ENCODE measurements at regions not wholly inside any gene's neighbourhood (a gene's known extent, or its start where the extent isn't known, plus 50 kb on each side); places are given as distances from the start of the nearest gene placed in this dataset.

DNA sequence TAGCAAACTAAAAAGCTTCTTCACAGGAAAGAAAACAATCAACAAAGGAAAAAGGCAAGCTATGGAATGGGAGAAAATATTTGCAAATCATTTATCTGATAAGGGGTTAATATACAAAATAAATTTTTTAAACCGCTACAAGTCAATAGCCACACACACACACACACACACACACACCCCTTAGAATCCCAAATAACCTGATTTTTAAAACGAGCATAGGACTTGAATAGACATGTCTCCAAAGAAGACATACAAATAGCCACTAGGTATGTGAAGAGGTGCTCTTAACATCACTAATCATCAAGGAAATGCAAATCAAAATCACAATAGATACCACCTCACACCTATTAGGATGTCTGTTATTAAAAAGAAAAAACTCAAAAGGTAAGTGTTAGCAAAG, 187.7 kb downstream of the TRIM27 start:
- DNase-seq (ENCODE audit: low spot score) = no peak

DNA sequence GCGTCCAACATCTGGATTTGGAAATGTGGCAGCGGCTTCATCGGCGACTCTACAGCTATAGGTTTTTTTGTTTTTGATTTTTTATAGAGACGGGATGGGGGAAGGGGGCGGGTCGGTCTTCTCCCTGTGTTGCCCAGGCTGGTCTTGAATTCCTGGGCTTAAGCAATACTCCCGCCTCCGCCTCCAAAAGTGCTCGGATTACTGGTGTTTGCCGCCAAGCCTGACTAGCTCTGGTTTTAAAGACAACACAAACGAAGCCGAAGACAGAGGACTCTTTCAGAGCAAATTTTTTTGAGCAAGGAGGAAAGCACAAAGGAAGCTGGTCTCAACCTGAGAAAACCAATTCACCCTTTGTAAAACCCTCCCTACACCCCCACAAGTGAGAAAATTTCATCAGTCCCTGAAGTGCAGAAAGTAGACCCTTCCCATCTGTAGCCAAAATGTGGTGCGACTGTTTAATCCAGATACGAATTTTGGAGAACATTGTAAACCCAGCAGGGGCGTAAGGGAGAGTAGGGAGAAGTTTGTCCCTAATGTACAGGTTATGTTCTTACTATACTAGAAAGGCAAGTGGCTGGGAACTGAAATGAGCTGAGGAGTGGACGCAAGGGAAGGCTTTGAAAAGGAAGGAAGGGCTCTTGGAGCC, 185.9 kb downstream of the TRIM27 start:
- no peak for DNase-seq (ENCODE audit: low spot score)

DNA sequence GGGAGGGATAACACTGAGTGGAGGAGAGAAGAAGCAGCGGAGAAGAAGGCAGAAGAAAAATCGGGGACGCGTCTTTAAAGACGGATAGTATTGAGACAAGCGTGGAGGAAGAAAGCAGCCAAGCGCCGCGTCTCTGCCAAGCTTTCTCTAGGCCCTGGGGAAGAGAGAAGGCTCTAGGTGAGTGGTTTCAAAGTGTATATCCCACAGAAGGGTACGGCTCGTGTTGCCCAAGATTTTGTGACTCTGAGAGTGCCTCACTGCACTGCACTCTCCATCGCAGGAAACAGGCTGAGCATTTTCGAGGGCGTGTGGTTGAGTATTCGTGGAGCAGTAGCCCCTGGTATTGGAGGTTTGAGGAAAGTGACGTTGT, 185.4 kb downstream of the TRIM27 start:
- DNase-seq (ENCODE audit: low spot score) = no peak

DNA sequence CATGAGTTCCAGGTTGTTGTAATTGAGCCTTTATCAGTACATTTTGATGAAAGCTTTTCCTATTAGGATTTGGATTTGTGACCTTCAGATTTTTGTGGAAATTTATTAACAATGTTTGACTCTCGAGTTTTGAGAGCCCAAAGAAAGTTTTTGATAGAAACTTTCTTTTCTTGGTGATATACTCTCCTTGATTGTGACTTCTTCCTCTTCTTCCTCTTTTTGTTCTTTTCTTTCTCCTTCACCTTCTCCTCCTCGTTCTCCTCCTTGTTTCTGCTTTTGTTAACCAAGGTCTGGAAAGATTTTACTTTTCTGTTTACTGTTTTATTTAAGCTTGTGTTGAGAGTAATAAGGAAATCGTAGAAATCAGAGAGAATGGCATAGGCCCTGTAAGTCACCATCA, 182.4 kb downstream of the TRIM27 start:
- DNase-seq (ENCODE audit: low spot score) = no peak

DNA sequence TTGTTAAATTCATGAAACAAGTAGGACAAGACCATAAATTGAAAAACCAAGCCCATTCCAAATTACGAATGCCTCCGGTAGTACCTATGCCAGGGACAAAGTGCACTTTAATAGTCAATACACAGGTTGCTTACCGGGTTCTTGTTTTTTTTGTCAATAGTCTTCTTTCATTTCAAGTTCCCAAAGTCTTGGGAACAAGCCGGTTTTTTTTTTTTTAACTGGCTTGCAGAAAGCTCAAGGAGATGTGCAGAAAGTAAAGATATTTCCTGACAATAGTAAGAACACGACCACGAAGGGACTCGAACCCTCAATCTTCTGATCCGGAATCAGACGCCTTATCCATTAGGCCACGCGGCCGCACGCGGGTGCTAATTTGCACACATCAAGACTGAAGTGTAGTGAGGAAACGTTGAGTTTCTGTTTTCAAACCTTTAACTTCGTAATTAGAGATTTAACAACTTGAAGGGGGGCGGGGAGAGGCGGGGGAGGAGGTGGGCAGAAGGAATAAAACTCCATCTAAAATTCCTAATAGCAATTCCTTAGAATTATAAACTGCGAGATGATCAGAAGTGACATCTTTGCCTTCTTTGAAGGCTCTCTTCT, 181.0 kb downstream of the TRIM27 start:
- no peak for DNase-seq (ENCODE audit: low spot score)

DNA sequence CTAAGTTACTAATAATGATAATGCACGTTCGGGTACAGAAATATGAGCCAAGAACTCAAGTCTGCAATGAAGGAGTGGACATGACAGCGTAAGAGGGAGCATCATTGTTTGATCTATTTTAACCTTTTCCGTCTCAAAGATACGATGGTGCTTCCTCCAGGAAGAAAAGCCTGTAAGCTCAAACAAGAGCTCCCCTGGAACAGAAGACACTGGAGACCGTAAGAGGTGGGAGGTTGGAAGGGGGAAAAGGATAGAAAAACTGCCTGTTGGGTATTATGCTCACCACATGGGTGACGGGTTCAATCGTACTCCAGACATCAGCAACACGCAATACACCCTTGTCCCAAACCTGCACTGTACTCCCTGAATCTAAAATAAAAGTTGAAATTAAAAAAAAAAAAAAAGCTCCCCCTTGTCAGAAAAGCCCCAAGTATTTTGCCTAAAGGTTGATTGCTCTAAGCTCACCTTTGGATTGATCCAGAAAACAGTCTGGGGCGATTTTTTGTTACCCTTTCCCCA, 180.5 kb downstream of the TRIM27 start:
- no peak for DNase-seq (ENCODE audit: low spot score)

DNA sequence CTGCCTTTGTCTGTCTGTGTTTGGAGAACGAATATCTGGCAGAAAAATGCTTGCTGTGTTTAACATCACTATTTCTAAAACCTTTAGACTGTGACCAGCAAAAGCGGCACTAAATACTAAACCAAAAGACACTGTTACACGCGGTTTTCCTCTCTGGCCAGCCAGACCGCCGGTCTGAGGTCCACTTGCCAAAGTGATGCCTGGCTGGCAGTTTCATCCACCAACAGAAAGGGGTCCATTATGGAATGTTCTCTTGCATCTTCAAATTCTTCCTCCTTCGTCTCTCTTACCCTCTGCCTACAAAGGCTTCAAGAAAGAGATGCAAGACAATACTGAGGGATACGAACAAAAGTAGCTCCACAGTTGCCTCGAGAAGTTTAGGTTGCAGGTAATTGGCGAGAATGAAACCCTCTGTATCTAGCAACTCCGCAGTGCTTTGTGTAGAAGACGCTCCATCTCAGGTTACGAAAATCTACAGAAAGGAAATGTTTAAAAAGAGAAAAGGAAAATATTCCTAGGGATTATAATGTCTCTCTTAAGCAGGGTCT, 176.6 kb downstream of the TRIM27 start:
- no peak for DNase-seq (ENCODE audit: low spot score)

DNA sequence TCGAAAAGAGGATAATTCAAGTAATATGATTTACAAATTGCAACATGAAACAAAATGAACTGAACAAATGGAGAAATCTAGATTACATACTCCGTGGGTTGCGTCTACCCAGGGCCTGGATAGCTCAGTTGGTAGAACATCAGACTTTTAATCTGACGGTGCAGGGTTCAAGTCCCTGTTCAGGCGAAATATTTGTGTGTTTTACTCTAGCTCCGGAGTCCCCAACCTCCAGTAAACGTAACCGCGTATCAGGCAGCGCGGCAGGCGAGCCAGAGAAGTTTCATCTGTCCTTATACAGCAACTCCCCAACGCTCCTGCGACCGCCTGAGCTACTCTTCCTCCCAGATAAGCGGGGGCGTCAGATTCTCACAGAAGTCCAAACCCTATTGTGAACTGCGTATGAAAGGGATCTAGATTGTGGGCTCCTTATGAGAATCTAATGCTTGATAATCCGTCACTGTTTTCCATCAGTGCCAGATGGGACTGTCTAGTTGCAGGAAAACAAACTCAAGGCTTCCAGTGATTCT, 176.1 kb downstream of the TRIM27 start:
- DNase-seq (ENCODE audit: low spot score) = no peak

DNA sequence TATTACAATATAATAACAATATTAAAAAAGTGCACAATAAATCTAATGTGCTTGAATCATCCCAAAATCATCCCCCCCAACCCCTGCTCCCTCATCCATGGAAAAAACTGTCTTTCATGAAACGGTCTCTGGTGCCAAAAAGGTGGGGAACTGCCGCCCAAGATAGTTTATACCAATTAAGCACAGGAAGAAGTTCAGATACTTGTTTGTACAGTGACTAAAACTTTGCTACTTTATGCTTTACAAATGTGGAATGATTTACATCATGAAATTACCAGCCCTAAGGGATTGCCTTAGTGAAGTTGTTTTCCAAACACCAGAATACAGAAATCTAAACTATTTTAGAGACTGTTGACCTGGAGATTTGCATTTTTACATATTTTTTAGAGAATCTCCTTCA, 175.6 kb downstream of the TRIM27 start:
- DNase-seq (ENCODE audit: low spot score) = no peak

DNA sequence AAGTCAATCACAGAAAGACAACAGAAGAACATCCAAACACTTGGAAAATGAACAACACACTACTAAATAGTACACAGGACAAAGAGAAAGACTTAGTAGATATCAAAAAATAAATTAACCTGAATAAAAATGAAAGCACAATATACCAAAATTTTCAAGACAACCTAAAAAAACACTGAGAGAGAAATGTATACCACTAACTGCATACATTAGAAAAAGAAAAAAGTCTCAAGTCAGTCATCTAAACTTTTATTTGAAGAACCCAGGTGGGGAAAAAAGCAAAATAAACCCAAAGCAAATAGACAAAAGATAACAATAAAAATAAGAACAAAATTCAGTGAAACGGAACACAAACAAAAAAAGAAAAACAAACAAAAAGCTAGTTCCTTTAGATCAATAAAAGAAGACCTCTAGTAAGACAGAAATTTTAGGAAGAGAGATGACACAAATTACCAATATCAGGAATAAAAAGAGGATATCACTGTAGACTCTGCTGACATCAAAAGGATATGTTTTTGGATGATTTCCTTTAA, 172.8 kb downstream of the TRIM27 start:
- DNase-seq (ENCODE audit: low spot score) = no peak

DNA sequence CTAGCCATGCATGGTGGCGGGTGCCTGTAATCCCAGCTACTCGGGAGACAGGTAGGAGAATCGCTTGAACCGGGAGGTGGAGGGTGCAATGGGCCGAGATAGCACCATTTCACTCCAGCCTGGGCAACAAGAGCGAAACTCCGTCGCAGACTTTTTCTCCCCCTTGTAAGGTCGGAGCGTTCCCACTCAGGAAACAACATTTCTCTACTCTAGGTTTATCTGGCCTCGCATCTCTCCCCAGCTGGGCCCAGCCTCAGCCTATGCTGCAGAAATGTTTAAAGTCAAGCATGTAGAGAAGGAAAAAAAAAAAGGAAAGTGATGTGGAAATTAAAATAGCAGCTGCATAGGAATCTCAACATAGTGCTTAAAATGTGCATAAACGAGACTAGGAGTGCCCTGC, 172.3 kb downstream of the TRIM27 start:
- no peak for DNase-seq (ENCODE audit: low spot score)

DNA sequence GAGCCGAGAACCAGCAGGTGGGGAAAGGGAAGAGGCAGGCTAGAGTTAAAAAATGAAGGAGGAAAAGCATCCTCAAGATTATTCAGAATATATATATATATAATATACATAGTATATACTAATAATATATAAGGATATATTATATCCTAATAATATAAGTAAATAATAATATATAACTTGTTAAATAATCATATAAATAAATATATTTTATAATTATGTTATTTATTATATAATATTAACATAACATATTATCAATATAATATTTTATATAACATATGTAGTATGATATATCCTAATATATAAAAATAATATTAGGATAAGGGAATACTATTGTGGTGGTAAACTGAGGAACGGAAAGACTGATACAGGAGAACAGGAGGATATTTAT, 171.8 kb downstream of the TRIM27 start:
- DNase-seq (ENCODE audit: low spot score) = no peak

DNA sequence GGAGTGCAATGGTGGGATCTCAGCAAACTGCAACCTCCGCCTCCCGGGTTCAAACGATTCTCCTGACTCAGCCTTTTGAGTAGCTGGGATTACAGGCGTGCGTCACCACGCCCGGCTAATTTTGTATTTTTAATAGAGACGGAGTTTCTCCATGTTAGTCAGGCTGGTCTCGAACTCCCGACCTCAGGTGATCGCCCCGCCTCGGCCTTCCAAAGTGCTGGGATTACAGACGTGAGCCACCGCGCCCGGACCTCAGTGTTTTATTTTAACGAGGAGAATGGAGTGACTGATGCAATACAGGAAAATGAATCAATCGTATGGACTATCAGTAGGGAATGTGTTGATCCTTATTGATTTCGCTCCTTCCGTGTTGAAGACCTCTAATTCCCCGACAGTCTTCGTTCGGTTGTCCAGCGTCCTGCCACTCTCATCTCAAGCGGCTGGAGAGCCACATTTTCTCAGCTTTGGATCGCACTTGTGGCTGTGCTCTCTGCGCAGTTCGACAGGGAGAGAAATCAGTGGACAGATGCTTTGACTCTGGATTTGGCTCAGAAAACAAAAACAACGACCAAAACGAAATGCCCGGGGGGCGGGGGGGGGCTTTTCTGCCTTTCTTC, 166.2 kb downstream of the TRIM27 start:
- no peak for DNase-seq (ENCODE audit: low spot score)

DNA sequence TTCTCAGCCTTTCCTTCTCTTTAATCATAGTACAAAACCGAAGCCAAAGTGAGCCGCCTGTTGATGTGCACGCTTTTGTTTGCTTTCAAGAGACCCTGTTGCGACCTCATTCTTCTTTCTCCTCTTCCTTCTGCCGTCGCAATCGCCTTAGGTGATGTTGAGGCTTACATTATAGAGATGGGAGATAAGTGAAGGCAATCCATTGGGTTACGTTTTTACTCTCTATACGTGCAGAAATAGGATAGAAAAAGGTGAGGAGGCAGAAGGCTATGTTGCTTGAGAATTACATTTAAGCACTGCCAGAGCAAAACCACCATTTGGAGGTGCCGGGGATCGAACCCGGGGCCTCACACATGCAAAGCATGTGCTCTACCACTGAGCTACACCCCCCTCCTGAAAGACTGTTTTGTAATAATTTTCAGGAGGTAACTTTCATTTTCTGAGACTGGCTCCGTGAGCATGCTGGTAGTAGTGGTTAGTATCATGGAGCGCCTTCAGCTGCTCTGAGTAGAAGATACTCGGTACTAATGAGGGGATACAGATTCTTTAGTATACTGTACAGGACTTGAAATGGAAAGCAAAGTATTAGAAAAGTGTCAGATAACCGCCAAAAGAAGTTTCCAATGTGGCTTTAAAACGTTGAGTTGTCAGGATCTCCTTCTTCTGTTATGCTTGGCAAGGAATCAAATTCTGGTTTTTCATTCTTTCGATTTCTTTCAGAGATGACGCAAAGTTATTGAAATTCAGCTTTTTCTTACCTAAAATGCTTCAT, 165.6 kb downstream of the TRIM27 start:
- no peak for DNase-seq (ENCODE audit: low spot score)

DNA sequence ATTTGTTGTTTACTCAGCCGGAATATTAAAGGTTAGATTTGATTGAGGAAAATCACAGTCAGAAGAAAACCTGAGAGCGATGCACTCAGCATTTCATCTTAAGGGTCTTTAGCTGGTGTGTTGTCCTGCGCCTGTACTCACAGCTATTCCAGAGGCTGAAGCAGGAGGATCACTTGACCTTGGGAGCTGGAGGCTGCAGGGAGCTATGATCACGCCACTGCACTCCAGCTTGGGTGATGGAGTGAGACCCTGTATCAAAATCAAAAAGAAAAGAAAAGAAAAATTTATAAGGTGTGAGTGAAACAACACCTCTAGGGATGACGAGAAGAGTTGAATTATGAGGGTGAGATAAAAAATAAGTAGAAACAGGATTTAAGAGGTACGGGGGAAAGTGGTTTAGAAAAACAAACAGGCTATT, 165.0 kb downstream of the TRIM27 start:
- DNase-seq (ENCODE audit: low spot score) = no peak

DNA sequence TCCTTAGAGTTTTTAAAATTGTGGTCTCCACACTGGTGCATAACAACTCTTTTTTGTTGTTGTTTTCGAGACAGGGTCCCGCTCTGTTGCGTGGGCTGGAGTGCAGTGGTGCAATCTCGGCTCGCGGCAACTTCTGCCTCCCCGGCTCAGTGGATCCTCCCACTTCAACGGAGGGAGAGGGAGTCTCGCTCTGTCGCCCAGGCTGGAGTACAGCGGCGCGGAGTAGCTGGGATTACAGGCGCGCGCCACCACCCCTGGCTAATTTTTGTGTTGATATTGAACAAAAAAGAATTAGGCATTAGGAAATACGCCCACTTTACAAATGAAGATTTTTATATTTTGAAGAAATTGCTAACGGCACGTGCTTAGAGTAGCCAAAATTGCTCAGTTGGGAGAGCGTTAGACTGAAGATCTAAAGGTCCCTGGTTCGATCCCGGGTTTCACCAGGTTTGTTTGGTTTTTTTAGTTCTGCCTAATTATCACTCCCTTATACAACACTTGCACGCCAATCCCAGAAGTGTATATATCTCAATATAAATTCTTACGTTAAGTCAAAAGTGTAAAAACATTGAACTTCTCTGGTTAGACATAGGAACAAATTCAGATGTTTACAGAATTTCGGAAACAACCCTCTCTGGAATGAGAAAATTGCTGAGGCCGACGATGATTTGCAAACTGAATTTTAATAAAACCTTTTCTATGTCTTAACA, 159.6 kb downstream of the TRIM27 start:
- DNase-seq (ENCODE audit: low spot score) = no peak

DNA sequence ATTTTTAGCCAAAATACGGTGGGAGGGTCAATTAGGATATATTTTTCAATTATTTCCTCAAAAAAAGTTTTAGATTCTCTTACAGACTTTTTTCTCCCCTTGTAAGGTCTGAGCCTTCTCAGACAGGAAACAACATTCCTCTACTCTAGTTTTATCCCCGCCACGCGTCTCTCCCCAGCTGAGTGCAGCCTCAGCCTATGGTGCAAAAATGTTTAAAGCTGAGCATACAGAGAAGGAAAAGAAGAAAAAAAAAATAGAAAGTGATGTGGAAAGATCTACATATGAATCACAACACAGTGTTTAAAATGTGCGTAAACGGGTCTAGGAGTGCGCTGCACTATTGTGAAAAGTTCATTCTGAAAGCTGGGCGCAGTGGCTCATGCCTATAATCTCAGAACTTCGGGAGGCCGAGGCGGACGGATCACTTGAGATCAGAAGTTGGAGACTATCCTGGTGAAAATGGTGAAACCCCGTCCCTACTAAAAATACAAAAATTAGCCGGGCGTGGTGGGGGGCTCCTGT, 159.0 kb downstream of the TRIM27 start:
- no peak for DNase-seq (ENCODE audit: low spot score)

DNA sequence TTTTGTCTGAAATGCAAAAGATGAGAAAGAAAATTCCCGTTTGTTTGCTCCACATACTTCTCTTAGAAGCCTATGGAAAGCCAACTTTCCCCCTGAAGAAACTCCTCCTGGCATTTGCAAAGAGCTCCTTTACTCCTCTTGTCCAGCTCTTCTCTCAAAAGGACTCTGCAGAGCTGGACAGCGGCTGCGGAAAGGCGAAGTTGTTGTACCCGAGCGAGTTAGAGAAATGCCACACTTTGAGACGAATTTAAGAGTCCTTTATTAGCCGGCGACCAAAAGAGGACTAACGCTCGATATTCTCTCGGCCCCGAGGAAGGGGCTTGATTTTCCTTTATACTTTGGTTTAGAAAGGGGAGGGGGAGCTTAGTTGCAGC, 157.8 kb downstream of the TRIM27 start:
- no peak for DNase-seq (ENCODE audit: low spot score)

DNA sequence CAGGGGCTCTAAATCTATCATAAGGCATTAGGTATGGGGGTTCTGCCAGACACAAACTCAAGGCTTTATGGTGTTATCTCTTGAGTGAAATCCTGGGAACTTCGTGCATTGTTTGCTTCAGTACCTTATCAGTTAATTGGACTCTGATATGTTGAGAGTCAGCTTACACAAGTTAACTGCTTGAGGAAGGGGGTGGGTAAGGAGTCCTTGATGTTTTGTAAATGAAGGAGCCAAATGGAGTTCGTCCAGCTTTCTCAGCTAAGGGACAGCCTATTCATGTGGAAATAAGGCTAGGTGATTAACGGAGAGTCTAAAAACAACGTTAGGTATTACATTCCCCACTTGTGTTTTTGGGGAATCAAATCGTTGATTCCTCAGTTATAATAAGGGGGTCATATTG, 157.4 kb downstream of the TRIM27 start:
- no peak for DNase-seq (ENCODE audit: low spot score)

DNA sequence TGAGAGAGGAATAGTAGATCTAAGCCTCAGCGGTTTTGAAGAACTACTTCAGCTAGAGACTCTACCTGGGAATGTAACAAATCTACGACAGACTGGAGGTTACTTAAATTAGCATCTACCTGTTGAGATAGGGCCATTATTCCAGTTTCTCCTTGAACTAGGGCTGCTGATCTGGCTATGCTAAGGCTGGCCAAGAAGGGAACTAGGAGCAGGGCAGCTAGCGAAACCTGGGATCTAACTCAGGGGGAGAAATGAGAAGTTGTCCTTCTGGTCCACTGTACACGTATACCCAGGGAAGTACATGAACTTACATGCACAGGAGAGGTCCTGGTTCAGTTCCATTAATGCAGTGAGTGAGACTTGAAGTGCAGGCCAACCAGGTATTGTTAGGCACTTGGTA, 156.7 kb downstream of the TRIM27 start:
- no peak for DNase-seq (ENCODE audit: low spot score)

DNA sequence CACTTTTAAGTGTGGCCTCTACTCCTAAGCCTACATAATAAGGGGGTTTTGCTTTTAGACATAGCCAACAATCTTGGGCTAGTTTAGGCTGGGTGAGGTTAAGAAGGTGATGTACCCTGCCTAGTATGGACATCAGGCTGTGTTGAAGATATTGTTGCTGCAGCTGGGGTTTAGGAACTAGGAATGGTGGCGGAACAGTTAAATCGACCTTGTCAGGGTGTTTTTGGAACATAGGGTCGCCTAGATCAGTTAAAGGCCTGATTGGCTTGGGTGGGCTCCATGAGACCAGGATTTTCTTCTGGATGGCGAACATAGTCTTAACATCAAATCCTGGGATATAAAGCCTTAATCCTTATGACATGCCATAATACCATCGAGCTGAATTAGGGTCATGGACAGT, 156.1 kb downstream of the TRIM27 start:
- DNase-seq (ENCODE audit: low spot score) = no peak

Data from umbilical cord (tissue), 1 donor.